GM23338 (cell line): ENCODE measurements at regions not wholly inside any gene's neighbourhood (a gene's known extent, or its start where the extent isn't known, plus 50 kb on each side); places are given as distances from the start of the nearest gene placed in this dataset.

Experiments
- ATAC-seq: fragments of 200-7000 bp; cut with Tn5 transposase; 3 replicates; pipeline ENCODE4 v1.9.1; 2020
- DNase-seq: peaks from one replicate; pipeline ENCODE4 v3.0.0-alpha.2; 2015; ENCODE audit warnings: low spot score
- H2AFZ ChIP-seq: fragments of 200-600 bp; sonication (generic); 2 replicates; pipeline ENCODE4 v1.8.0; 2016; ENCODE audit warnings: antibody characterized with exemption, mild to moderate bottlenecking, moderate library complexity
- H3F3A ChIP-seq: fragments of 200-600 bp; sonication (generic); replicated peaks from 2 replicates; pipeline ENCODE4 v1.8.0; 2017; ENCODE audit warnings: antibody characterized with exemption, mixed run types, low read depth
- H3K27ac ChIP-seq: fragments of 200-600 bp; sonication (generic); 2 replicates; pipeline ENCODE4 v1.6.1; 2016; ENCODE audit warnings: low read depth
- H3K27me3 ChIP-seq: fragments of 200-600 bp; sonication (generic); 2 replicates; pipeline ENCODE4 v1.8.0; 2016; ENCODE audit warnings: mild to moderate bottlenecking, mixed run types, moderate library complexity; ENCODE audit not compliant: insufficient read depth
- H3K36me3 ChIP-seq: fragments of 200-600 bp; sonication (generic); 2 replicates; pipeline ENCODE4 v1.8.0; 2016; ENCODE audit warnings: mild to moderate bottlenecking; ENCODE audit not compliant: insufficient read depth
- H3K4me1 ChIP-seq: fragments of 200-600 bp; sonication (generic); 2 replicates; pipeline ENCODE4 v1.8.0; 2016; ENCODE audit warnings: mild to moderate bottlenecking, moderate library complexity; ENCODE audit not compliant: insufficient read depth
- H3K4me2 ChIP-seq: fragments of 200-600 bp; sonication (generic); 2 replicates; pipeline ENCODE4 v1.7.1; 2017; ENCODE audit warnings: mixed run types
- H3K4me3 ChIP-seq: fragments of 200-600 bp; sonication (generic); 2 replicates; pipeline ENCODE4 v1.6.1; 2016; ENCODE audit warnings: mixed run types
- H3K79me2 ChIP-seq: fragments of 200-600 bp; sonication (generic); replicated peaks from 2 replicates; pipeline ENCODE4 v1.8.0; 2017; ENCODE audit warnings: mild to moderate bottlenecking; ENCODE audit not compliant: insufficient read depth
- H3K9me2 ChIP-seq: fragments of 200-600 bp; sonication (generic); 2 replicates; pipeline ENCODE4 v1.8.0; 2017; ENCODE audit not compliant: insufficient read depth
- H4K20me1 ChIP-seq: fragments of 200-600 bp; sonication (generic); replicated peaks from 2 replicates; pipeline ENCODE4 v1.8.0; 2017; ENCODE audit warnings: mild to moderate bottlenecking; ENCODE audit not compliant: insufficient read depth
- H3K27ac Mint-ChIP-seq: 2 replicates; pipeline ENCODE4 v1.8.0; 2020; ENCODE audit warnings: inconsistent platforms, mild to moderate bottlenecking, moderate library complexity, mixed read lengths
- H3K27me3 Mint-ChIP-seq: 3 replicates; pipeline ENCODE4 v1.8.0; 2022; ENCODE audit warnings: low read depth, mild to moderate bottlenecking, moderate library complexity, mixed read lengths, inconsistent platforms; ENCODE audit not compliant: insufficient read depth, poor library complexity
- H3K36me3 Mint-ChIP-seq: 3 replicates; pipeline ENCODE4 v1.8.0; 2021; ENCODE audit warnings: low read depth, mild to moderate bottlenecking, inconsistent platforms, moderate library complexity, mixed read lengths
- H3K4me1 Mint-ChIP-seq: 3 replicates; pipeline ENCODE4 v1.8.0; 2020; ENCODE audit warnings: mild to moderate bottlenecking, inconsistent platforms, mixed read lengths
- H3K4me3 Mint-ChIP-seq: 3 replicates; pipeline ENCODE4 v1.8.0; 2021; ENCODE audit warnings: moderate library complexity, mild to moderate bottlenecking, inconsistent platforms, mixed read lengths
- H3K9me3 Mint-ChIP-seq: 3 replicates; pipeline ENCODE4 v1.8.0; 2020; ENCODE audit warnings: moderate library complexity, mild to moderate bottlenecking, inconsistent platforms, mixed read lengths
- CREB1 ChIP-seq: fragments of 250-450 bp; sonication (Bioruptor Pico); IDR thresholded peaks from 2 replicates; pipeline ENCODE4 v1.5.0; 2020; ENCODE audit warnings: low read depth, mild to moderate bottlenecking, moderate library complexity
- CTCF ChIP-seq, 2 experiments: fragments of 200-600 bp in 1 of 2; sonication (generic) in 1 of 2; conservative IDR thresholded peaks; 2 replicates each; pipeline versions ENCODE4 v1.5.1 to v1.6.1; 2016 to 2017; ENCODE audit warnings: antibody characterized with exemption in 2 of 2, low read depth in 2 of 2, mild to moderate bottlenecking in 2 of 2, moderate library complexity in 1 of 2
- ETS1 ChIP-seq: IDR thresholded peaks from 2 replicates; pipeline ENCODE4 v1.6.1; 2016; ENCODE audit warnings: antibody characterized with exemption
- EZH2 ChIP-seq: fragments of 200-600 bp; sonication (generic); IDR thresholded peaks from one replicate; pipeline ENCODE4 v1.8.0; 2017; ENCODE audit warnings: antibody characterized with exemption, mild to moderate bottlenecking, low read depth; ENCODE audit not compliant: unreplicated experiment
- EZH2phosphoT487 ChIP-seq: fragments of 200-600 bp; sonication (generic); IDR thresholded peaks from one replicate; pipeline ENCODE4 v1.8.1; 2018; ENCODE audit warnings: antibody characterized with exemption; ENCODE audit not compliant: unreplicated experiment
- JUNB ChIP-seq: IDR thresholded peaks from one replicate; pipeline ENCODE4 v1.6.1; 2016; ENCODE audit warnings: antibody characterized with exemption; ENCODE audit not compliant: unreplicated experiment
- NANOG ChIP-seq: IDR thresholded peaks from 2 replicates; pipeline ENCODE4 v1.6.1; 2016; ENCODE audit warnings: antibody characterized with exemption, borderline replicate concordance
- POLR2AphosphoS5 ChIP-seq: IDR thresholded peaks from 2 replicates; pipeline ENCODE4 v1.6.1; 2016; ENCODE audit warnings: antibody characterized with exemption, low read depth
- REST ChIP-seq: IDR thresholded peaks from one replicate; pipeline ENCODE4 v1.6.1; 2018; ENCODE audit warnings: antibody characterized with exemption; ENCODE audit not compliant: unreplicated experiment
- STAT1 ChIP-seq: IDR thresholded peaks from one replicate; pipeline ENCODE4 v1.6.1; 2016; ENCODE audit warnings: antibody characterized with exemption; ENCODE audit not compliant: unreplicated experiment
- ZNF114 ChIP-seq: fragments of 250-450 bp; sonication (Bioruptor Pico); IDR thresholded peaks from 2 replicates; pipeline ENCODE4 v1.5.0; 2020; ENCODE audit warnings: mild to moderate bottlenecking, moderate library complexity
- ZNF331 ChIP-seq: fragments of 250-450 bp; sonication (Bioruptor Pico); IDR thresholded peaks from 2 replicates; pipeline ENCODE4 v1.5.0; 2020; ENCODE audit warnings: low read depth, mild to moderate bottlenecking, moderate library complexity
- ZNF462 ChIP-seq: fragments of 250-450 bp; sonication (Bioruptor Pico); IDR thresholded peaks from 2 replicates; pipeline ENCODE4 v1.5.0; 2020; ENCODE audit warnings: mild to moderate bottlenecking, moderate library complexity

GRCh38 chr14:28820677-28821076, 54.1 kb downstream of the FOXG1 start:
- Mint-ChIP-seq H3K4me3 (no peak overlapping the region), H3K27me3 (no peaks in the 10 kb centered on the region), H3K4me1 (no peaks in the 10 kb centered on the region), H3K27ac (no peak overlapping the region), H3K9me3 (peaks cover 9% of the 10 kb centered on the region), H3K36me3 (peaks cover 9% of the 10 kb centered on the region; the same call in 2 of the 3 replicates)
- Histone ChIP-seq H4K20me1 (no peaks in the 10 kb centered on the region), H3K4me2 (no peak overlapping the region), H3K4me1 (no peaks in the 10 kb centered on the region), H2AFZ (no peak overlapping the region), H3K4me3 (no peak overlapping the region), H3K36me3 (no peaks in the 10 kb centered on the region), H3K27me3 (no peaks in the 10 kb centered on the region), H3K79me2 (no peaks in the 10 kb centered on the region), H3K9me2 (no peaks in the 10 kb centered on the region), H3F3A (no peaks in the 10 kb centered on the region), H3K27ac (no peak overlapping the region)
- TF ChIP-seq EZH2: no peak
- TF ChIP-seq ZNF462 (CRISPR knock-in tag): no peak
- no peak for TF ChIP-seq EZH2phosphoT487
- TF ChIP-seq REST: no peak
- TF ChIP-seq NANOG: no peak
- TF ChIP-seq POLR2AphosphoS5: no peak
- no peak for TF ChIP-seq CTCF (conservative IDR thresholded peaks at IDR 0.05; ENCODE audit: low read depth in 2 of 2)
- no peak for TF ChIP-seq STAT1
- TF ChIP-seq ZNF114: no peak
- TF ChIP-seq JUNB: no peak
- TF ChIP-seq CREB1: no peak
- TF ChIP-seq ZNF331 (CRISPR knock-in tag): no peak
- TF ChIP-seq ETS1: no peak
- no peak for DNase-seq
- no peak for ATAC-seq
